Fibroblast of lung (primary cell): ENCODE measurements at regions not wholly inside any gene's neighbourhood (a gene's known extent, or its start where the extent isn't known, plus 50 kb on each side); places are given as distances from the start of the nearest gene placed in this dataset.

ENCODE experiments used
- DNase-seq, 2 donors: peaks; one replicate each; pipeline versions ENCODE4 v3.0.0 to v3.0.0-alpha.2; 2010; ENCODE audit warnings: low read depth in 2 of 2
- H2AFZ ChIP-seq: 2 replicates; pipeline ENCODE4 v1.5.1; 2012; ENCODE audit warnings: low read length, control low read depth, inconsistent platforms
- H3K27ac ChIP-seq: 2 replicates; pipeline ENCODE4 v1.5.1; 2011; ENCODE audit warnings: low read length, control low read depth; ENCODE audit not compliant: insufficient read depth
- H3K27me3 ChIP-seq: 2 replicates; pipeline ENCODE4 v1.5.1; 2011; ENCODE audit warnings: mild to moderate bottlenecking, low read length; ENCODE audit not compliant: control insufficient read depth, insufficient read depth
- H3K36me3 ChIP-seq: 2 replicates; pipeline ENCODE4 v1.5.1; 2011; ENCODE audit warnings: low read length; ENCODE audit not compliant: control insufficient read depth, insufficient read depth
- H3K4me1 ChIP-seq: 2 replicates; pipeline ENCODE4 v1.5.1; 2011; ENCODE audit warnings: low read length; ENCODE audit not compliant: control insufficient read depth, insufficient read depth; ENCODE audit errors: extremely low read depth
- H3K4me2 ChIP-seq: 2 replicates; pipeline ENCODE4 v1.5.1; 2011; ENCODE audit warnings: low read length, control low read depth; ENCODE audit not compliant: insufficient read depth; ENCODE audit errors: extremely low read depth
- H3K4me3 ChIP-seq, 4 experiments: fragments of 200-600 bp in 1 of 4; sonication (generic) in 1 of 4; replicated peaks in 1 of 4; 2 replicates each; pipeline ENCODE4 v1.5.1; 2011 to 2016; ENCODE audit warnings: low read length in 4 of 4, low read depth in 3 of 4, mild to moderate bottlenecking in 3 of 4, control low read depth in 2 of 4, inconsistent platforms in 1 of 4, mixed read lengths in 1 of 4; ENCODE audit not compliant: insufficient read depth in 1 of 4; ENCODE audit errors: control extremely low read depth in 1 of 4
- H3K79me2 ChIP-seq: 2 replicates; pipeline ENCODE4 v1.5.1; 2012; ENCODE audit warnings: mild to moderate bottlenecking, low read length, inconsistent platforms; ENCODE audit not compliant: control insufficient read depth, insufficient read depth
- H3K9ac ChIP-seq: 2 replicates; pipeline ENCODE4 v1.5.1; 2011; ENCODE audit warnings: mild to moderate bottlenecking, low read length, control low read depth; ENCODE audit not compliant: insufficient read depth
- H3K9me3 ChIP-seq: 2 replicates; pipeline ENCODE4 v1.5.1; 2012; ENCODE audit warnings: low read depth, low read length; ENCODE audit not compliant: control insufficient read depth, insufficient read depth
- H4K20me1 ChIP-seq: 2 replicates; pipeline ENCODE4 v1.5.1; 2011; ENCODE audit warnings: low read length; ENCODE audit not compliant: control insufficient read depth, insufficient read depth; ENCODE audit errors: extremely low read depth
- CTCF ChIP-seq, 2 donors: IDR thresholded peaks in 1 of 2; conservative IDR thresholded peaks in 1 of 2; 1 replicate in 1 of 2; 2 replicates in 1 of 2; pipeline ENCODE4 v1.5.1; 2011 to 2012; ENCODE audit warnings: low read length in 2 of 2, control low read depth in 1 of 2, inconsistent platforms in 1 of 2, low read depth in 1 of 2, mild to moderate bottlenecking in 1 of 2
- EZH2 ChIP-seq: IDR thresholded peaks from 2 replicates; pipeline ENCODE4 v1.5.1; 2012; ENCODE audit warnings: low read length, control low read depth, mild to moderate bottlenecking; ENCODE audit errors: missing control alignments

DNA sequence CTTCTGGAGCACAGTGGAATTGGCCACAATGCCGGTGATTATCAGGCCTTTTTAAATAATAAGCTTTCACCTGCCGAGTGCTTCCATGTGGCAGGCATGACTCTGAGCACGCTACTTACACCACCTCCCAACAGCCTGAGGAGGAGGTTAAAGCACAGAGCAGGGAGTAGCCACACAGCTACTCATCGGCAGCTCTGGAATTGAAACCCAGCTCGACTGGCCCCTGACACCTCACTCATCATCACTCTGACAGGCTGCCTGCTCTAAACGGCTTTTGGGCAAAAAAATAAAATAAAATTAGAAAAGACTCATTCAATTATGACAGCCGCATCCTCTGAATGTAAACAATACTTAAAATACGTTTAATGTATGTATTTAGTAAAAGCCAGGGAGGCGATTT is 326.4 kb upstream of the NOCT start:
- Histone ChIP-seq H3K4me1 (peaks cover 16% of the 10 kb centered on the region), H3K9ac (no peak overlapping the region), H2AFZ (no peak overlapping the region), H3K9me3 (no peaks in the 10 kb centered on the region), H3K4me3 (no peak overlapping the region), H4K20me1 (no peaks in the 10 kb centered on the region), H3K4me2 (peak overlapping the region; percentile 53), H3K27ac (no peak overlapping the region), H3K27me3 (no peaks in the 10 kb centered on the region), H3K79me2 (no peaks in the 10 kb centered on the region), H3K36me3 (no peaks in the 10 kb centered on the region)
- DNase-seq, result peak in 1 of 2 donors; percentile 52
- TF ChIP-seq CTCF (conservative IDR thresholded peaks at IDR 0.05 in 1 of 2, IDR thresholded peaks at IDR 0.05 in 1 of 2; ENCODE audit: low read depth in 1 of 2, low read length in 2 of 2) (no peak), EZH2 (no peak)

GRCh38 chr4:138688408-138689085 is 327.0 kb upstream of the NOCT start:
- Histone ChIP-seq H3K4me3 (peak overlapping the region in 1 of 4 experiments; percentile 20), H3K27me3 (no peaks in the 10 kb centered on the region), H3K4me2 (peak overlapping the region; percentile 53), H3K36me3 (no peaks in the 10 kb centered on the region), H3K4me1 (peaks cover 16% of the 10 kb centered on the region), H4K20me1 (no peaks in the 10 kb centered on the region), H3K9me3 (no peaks in the 10 kb centered on the region), H3K79me2 (no peaks in the 10 kb centered on the region), H2AFZ (no peak overlapping the region), H3K27ac (no peak overlapping the region), H3K9ac (no peak overlapping the region)
- peak in 1 of 2 donors; percentile 26 for DNase-seq
- TF ChIP-seq CTCF (conservative IDR thresholded peaks at IDR 0.05 in 1 of 2, IDR thresholded peaks at IDR 0.05 in 1 of 2; ENCODE audit: low read depth in 1 of 2, low read length in 2 of 2) (no peak), EZH2 (no peak)

DNA sequence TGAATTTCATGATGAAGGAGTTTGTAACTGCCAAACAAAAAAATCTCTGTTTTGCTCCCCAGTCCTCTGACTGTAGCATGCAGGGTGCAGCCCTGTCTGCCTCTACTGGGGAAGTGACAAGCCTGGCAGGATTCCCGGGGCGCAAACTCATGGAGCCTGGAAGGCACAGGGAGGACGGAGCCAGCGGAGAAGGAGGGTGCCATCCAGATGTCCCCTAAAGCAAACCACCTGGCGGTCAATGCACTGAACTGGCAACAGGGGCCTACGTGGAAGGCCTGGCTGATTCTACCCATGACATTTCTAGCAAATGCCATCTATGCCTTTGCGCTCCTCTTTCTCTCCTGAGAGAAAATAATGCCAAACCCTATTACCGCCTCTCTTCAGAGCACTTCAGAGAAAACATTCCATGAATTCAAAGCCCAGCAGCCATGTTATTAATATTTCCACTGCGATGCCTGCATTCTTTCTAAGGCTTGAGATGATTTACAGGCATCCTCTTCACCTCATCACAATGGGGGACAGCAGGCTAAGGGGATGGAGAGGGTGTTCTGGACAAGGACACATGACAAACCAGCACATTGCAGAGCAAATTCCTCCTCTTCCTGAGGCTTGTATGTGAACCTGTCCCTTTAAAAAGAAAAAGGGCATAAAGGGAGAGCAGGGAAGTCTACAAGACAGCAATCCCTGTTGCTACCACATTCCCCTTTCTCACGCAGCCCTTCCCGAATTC is 329.3 kb upstream of the NOCT start:
- TF ChIP-seq CTCF (conservative IDR thresholded peaks at IDR 0.05 in 1 of 2, IDR thresholded peaks at IDR 0.05 in 1 of 2; ENCODE audit: low read depth in 1 of 2, low read length in 2 of 2) (no peak), EZH2 (no peak)
- no peaks in the 10 kb centered on the region for H3K36me3 ChIP-seq
- no peak overlapping the region for H3K4me2 ChIP-seq
- H3K79me2 ChIP-seq, result no peaks in the 10 kb centered on the region
- H3K4me1 ChIP-seq, result peaks cover 16% of the 10 kb centered on the region
- no peaks in the 10 kb centered on the region for H4K20me1 ChIP-seq
- H3K27ac ChIP-seq, result no peak overlapping the region
- no peak for DNase-seq
- H3K27me3 ChIP-seq, result no peaks in the 10 kb centered on the region
- H2AFZ ChIP-seq, result no peak overlapping the region
- H3K4me3 ChIP-seq, result no peak overlapping the region
- no peaks in the 10 kb centered on the region for H3K9me3 ChIP-seq
- no peak overlapping the region for H3K9ac ChIP-seq
